OCI-LY3 (cell line): ENCODE measurements at regions not wholly inside any gene's neighbourhood (a gene's known extent, or its start where the extent isn't known, plus 50 kb on each side); places are given as distances from the start of the nearest gene placed in this dataset.

ENCODE experiments used
- H2AFZ ChIP-seq: fragments of 200-600, 300-600 bp; shearing (Covaris generic); 2 replicates; pipeline ENCODE4 v1.6.0; 2014; ENCODE audit warnings: antibody characterized with exemption, low read depth, low read length
- H3K27ac ChIP-seq: fragments of 200-600, 300-600 bp; sonication (generic); 2 replicates; pipeline ENCODE4 v1.5.1; 2014; ENCODE audit warnings: mild to moderate bottlenecking, low read length, moderate library complexity, mixed read lengths
- H3K27me3 ChIP-seq: fragments of 200-600, 300-600 bp; sonication (generic); 2 replicates; pipeline ENCODE4 v1.6.1; 2014; ENCODE audit warnings: low read depth, low read length, mixed read lengths
- H3K36me3 ChIP-seq: fragments of 200-600, 300-600 bp; sonication (generic); replicated peaks from 2 replicates; pipeline ENCODE3; 2014; ENCODE audit warnings: low read depth, low read length, mixed read lengths
- H3K4me1 ChIP-seq: fragments of 300-600, 200-600 bp; sonication (generic); 2 replicates; pipeline ENCODE4 v1.6.1; 2014; ENCODE audit warnings: low read length, mixed read lengths
- H3K4me2 ChIP-seq: fragments of 200-600, 300-600 bp; sonication (generic); 2 replicates; pipeline ENCODE4 v1.6.1; 2014; ENCODE audit warnings: low read length, mixed read lengths
- H3K4me3 ChIP-seq: fragments of 300-600, 200-600 bp; sonication (generic); 2 replicates; pipeline ENCODE4 v1.5.1; 2014; ENCODE audit warnings: antibody characterized with exemption, mild to moderate bottlenecking, low read length, moderate library complexity
- H3K79me2 ChIP-seq: fragments of 300-600, 200-600 bp; shearing (Covaris generic); 2 replicates; pipeline ENCODE4 v1.6.1; 2014; ENCODE audit warnings: mild to moderate bottlenecking, low read length, mixed read lengths
- H3K9ac ChIP-seq: fragments of 300-600, 200-600 bp; shearing (Covaris generic); 2 replicates; pipeline ENCODE4 v1.6.0; 2014; ENCODE audit warnings: mild to moderate bottlenecking, low read length, moderate library complexity
- H3K9me3 ChIP-seq: fragments of 200-600, 300-600 bp; shearing (Covaris generic); 2 replicates; pipeline ENCODE4 v1.6.1; 2014; ENCODE audit warnings: low read length, mixed read lengths; ENCODE audit not compliant: insufficient read depth
- H4K20me1 ChIP-seq: fragments of 200-600, 300-600 bp; sonication (generic); 2 replicates; pipeline ENCODE4 v1.6.1; 2016; ENCODE audit warnings: low read length, mixed read lengths; ENCODE audit not compliant: insufficient read depth
- EZH2phosphoT487 ChIP-seq: fragments of 200-600 bp; shearing (Covaris generic); IDR thresholded peaks from 2 replicates; pipeline ENCODE4 v1.6.1; 2018; ENCODE audit warnings: antibody characterized with exemption, mixed run types, low read depth
- TF ChIP-seq, protein P1 (sequence below): fragments of 200-600, 300-600 bp; sonication (generic); IDR thresholded peaks from 2 replicates; pipeline ENCODE4 v1.5.1; 2014; ENCODE audit warnings: antibody characterized with exemption, low read length, low read depth

DNA sequence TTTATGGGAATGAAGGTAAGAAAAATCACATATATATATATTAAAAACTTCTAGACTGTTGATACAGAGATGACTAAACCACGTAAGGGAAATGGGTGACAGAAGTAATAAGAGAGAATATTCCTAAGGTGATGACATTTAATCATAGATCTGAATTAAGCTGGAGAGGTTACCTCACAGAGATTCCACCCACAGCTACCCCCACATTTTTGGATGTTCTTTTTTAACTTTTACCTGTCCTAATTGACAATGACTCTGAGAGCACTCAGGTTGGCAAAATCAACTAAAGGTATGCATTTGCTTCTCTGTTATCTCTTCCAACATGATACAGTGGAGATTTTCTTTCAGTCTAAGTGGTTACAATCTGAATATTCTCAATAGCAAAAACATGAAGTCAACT is 1280.6 kb downstream of the CDH11 start:
- Histone ChIP-seq H3K9ac (no peak overlapping the region), H3K27ac (no peak overlapping the region), H3K36me3 (no peaks in the 10 kb centered on the region), H3K9me3 (no peaks in the 10 kb centered on the region), H3K4me1 (no peaks in the 10 kb centered on the region), H3K4me2 (no peak overlapping the region), H2AFZ (no peak overlapping the region), H3K27me3 (no peaks in the 10 kb centered on the region), H3K4me3 (no peak overlapping the region), H4K20me1 (no peaks in the 10 kb centered on the region), H3K79me2 (no peaks in the 10 kb centered on the region)
- TF ChIP-seq EZH2phosphoT487 = no peak
- TF ChIP-seq, protein P1, sequence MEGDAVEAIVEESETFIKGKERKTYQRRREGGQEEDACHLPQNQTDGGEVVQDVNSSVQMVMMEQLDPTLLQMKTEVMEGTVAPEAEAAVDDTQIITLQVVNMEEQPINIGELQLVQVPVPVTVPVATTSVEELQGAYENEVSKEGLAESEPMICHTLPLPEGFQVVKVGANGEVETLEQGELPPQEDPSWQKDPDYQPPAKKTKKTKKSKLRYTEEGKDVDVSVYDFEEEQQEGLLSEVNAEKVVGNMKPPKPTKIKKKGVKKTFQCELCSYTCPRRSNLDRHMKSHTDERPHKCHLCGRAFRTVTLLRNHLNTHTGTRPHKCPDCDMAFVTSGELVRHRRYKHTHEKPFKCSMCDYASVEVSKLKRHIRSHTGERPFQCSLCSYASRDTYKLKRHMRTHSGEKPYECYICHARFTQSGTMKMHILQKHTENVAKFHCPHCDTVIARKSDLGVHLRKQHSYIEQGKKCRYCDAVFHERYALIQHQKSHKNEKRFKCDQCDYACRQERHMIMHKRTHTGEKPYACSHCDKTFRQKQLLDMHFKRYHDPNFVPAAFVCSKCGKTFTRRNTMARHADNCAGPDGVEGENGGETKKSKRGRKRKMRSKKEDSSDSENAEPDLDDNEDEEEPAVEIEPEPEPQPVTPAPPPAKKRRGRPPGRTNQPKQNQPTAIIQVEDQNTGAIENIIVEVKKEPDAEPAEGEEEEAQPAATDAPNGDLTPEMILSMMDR = no peak

DNA sequence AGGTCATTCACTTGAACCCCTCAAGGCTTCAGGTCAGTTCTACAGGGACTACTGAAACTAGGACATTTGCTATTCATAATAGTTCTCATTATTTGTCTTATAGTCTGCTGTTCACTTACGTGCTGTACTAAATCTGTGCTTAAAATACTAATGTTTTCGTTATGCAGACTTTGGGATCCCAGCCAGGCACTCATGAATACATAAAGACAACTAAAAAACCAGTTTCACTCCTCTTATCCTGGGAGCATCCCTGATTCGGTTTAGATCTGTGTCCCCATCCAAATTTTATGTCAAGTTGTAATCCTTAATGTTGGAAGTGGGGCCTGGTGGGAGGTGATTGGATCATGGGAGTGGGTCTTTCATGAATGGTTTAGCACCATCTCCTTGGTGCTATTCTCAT is 1291.8 kb downstream of the CDH11 start:
- no peak for TF ChIP-seq EZH2phosphoT487
- TF ChIP-seq, protein P1 = no peak
- Histone ChIP-seq H3K4me1 (no peaks in the 10 kb centered on the region), H3K4me2 (no peak overlapping the region), H3K9me3 (no peaks in the 10 kb centered on the region), H3K79me2 (no peaks in the 10 kb centered on the region), H4K20me1 (no peaks in the 10 kb centered on the region), H2AFZ (no peak overlapping the region), H3K9ac (no peak overlapping the region), H3K36me3 (no peaks in the 10 kb centered on the region), H3K4me3 (no peak overlapping the region), H3K27me3 (no peaks in the 10 kb centered on the region), H3K27ac (no peak overlapping the region)

DNA sequence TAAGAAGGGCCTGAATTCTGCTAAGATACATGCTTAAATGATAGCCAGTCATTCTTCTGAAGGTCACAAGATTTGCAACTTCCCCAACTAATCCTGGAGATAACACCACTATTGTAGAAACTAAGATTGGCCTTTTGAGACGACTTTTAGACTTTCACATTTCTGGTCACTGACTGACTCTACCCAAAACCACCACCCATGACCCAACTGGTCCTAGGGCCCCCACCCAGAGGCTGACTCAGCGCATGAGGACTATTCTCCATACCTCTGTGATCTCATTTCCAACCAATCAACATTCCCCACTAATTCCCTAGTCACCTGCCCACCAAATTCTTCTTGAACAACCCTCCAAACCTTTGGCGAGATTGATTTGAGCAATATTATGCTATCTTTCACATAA is 1299.0 kb downstream of the CDH11 start:
- no peaks in the 10 kb centered on the region for H3K9me3 ChIP-seq
- H3K27ac ChIP-seq = no peak overlapping the region
- no peaks in the 10 kb centered on the region for H3K27me3 ChIP-seq
- H3K36me3 ChIP-seq = no peaks in the 10 kb centered on the region
- no peaks in the 10 kb centered on the region for H3K4me1 ChIP-seq
- H4K20me1 ChIP-seq = no peaks in the 10 kb centered on the region
- no peak overlapping the region for H3K4me3 ChIP-seq
- TF ChIP-seq EZH2phosphoT487 = no peak
- TF ChIP-seq, protein P1 = no peak
- no peaks in the 10 kb centered on the region for H3K79me2 ChIP-seq
- no peak overlapping the region for H3K4me2 ChIP-seq
- no peak overlapping the region for H3K9ac ChIP-seq
- no peak overlapping the region for H2AFZ ChIP-seq

DNA sequence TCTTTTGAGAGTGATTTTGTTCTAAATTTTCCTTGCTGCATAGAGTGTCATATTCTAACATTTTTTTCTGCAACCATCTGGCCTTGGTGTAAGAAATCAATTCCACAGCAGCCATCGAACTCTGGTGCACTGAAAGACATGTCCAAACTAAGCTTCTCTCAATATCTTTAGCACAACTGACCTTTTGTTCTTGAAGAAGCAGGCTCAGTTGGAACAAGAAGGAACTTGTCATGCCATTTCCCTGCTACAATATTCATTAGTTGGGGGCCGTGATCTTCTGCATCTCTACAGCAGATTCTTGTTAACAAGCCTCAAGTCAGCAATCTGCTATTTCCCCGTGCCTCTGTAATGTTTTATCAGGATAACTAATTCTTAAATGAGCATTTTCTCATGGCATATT is 1305.6 kb downstream of the CDH11 start:
- H3K4me2 ChIP-seq = no peak overlapping the region
- H3K27me3 ChIP-seq = no peaks in the 10 kb centered on the region
- H3K4me1 ChIP-seq = no peaks in the 10 kb centered on the region
- no peaks in the 10 kb centered on the region for H3K9me3 ChIP-seq
- H3K27ac ChIP-seq = no peak overlapping the region
- H2AFZ ChIP-seq = no peak overlapping the region
- no peak overlapping the region for H3K4me3 ChIP-seq
- no peak for TF ChIP-seq EZH2phosphoT487
- TF ChIP-seq, protein P1 = no peak
- no peak overlapping the region for H3K9ac ChIP-seq
- H3K36me3 ChIP-seq = no peaks in the 10 kb centered on the region
- H4K20me1 ChIP-seq = no peaks in the 10 kb centered on the region
- no peaks in the 10 kb centered on the region for H3K79me2 ChIP-seq
